ENCODE measurements at regions not wholly inside any gene's neighbourhood (a gene's known extent, or its start where the extent isn't known, plus 50 kb on each side); places are given as distances from the start of the nearest gene placed in this dataset.

DNA sequence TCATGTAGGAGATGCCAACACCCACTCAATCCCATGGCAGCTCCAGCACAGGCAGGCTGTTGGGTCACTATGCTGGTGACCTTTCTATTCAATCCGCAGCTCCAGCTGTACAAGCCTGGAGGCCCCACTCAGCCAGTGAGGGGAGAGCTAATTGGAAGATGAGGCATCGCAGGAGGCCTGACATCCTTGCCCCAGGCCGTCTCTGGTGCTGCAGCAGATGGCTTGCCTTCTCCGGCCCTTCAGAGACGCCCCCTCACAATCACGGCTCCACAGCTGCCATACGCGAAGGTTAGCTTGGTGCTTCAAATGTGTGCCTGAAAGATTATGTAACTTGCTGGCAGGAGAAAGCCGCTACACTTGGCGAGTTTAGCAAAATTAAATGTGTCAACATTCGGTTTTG, 104.2 kb upstream of the CLSTN2 start:
- Mint-ChIP-seq H3K9me3 (peaks cover 3% of the 10 kb centered on the region), H3K27ac (ENCODE audit: unreplicated experiment) (no peak overlapping the region), H3K4me1 (peaks cover 14% of the 10 kb centered on the region), H3K27me3 (ENCODE audit: low read depth) (no peaks in the 10 kb centered on the region), H3K36me3 (ENCODE audit: low read depth) (no peaks in the 10 kb centered on the region), H3K4me3 (no peak overlapping the region)
- no peak for TF ChIP-seq CTCF (conservative IDR thresholded peaks at IDR 0.05)
- peak; percentile 54 for DNase-seq (ENCODE audit: low read depth, low spot score)

DNA sequence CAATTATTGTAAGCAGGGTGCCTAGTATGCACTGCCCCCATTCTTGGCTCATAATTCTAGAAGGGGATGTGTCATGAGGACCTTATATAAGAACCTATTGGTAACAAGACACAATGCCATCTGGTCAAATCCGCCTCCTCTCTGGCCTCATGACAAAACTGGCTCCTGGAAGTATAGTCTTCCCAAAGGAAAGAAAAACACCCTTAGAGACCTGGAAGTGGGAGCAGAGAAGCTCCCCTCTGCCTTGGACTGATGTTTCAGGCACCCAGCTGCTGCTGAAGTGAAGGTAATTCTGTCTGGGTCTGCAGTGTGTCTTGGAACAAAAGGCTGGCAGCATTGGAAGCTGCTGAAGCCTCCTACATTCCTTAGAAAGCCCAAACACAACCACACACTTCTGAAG, 107.2 kb upstream of the CLSTN2 start:
- no peaks in the 10 kb centered on the region for H3K36me3 Mint-ChIP-seq (ENCODE audit: low read depth)
- no peak overlapping the region for H3K4me3 Mint-ChIP-seq
- no peaks in the 10 kb centered on the region for H3K27me3 Mint-ChIP-seq (ENCODE audit: low read depth)
- H3K4me1 Mint-ChIP-seq: peaks cover 14% of the 10 kb centered on the region
- DNase-seq (ENCODE audit: low read depth, low spot score): no peak
- H3K9me3 Mint-ChIP-seq: peaks cover 3% of the 10 kb centered on the region
- H3K27ac Mint-ChIP-seq (ENCODE audit: unreplicated experiment): no peak overlapping the region
- no peak for TF ChIP-seq CTCF (conservative IDR thresholded peaks at IDR 0.05)

DNA sequence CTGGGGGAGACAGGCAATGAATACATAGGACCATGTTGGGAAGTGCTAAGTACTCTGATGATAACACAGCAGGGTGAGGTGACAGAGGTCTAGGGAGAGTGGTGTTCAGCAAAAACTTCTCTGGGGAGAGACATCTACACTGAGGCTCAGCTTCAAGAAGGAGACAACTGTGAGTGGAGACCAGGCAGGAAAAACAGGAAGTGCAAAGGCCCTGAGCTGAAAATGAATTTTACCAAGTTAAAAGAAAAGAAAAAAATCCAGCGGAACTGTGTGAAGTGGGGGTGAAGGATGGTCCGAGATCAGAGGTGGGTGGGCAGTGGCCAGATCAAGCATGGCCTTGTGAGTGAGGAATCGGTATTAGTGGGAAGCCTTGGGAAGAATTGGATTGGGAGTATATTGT, 110.1 kb upstream of the CLSTN2 start:
- no peak overlapping the region for H3K27ac Mint-ChIP-seq (ENCODE audit: unreplicated experiment)
- no peaks in the 10 kb centered on the region for H3K36me3 Mint-ChIP-seq (ENCODE audit: low read depth)
- DNase-seq (ENCODE audit: low read depth, low spot score): no peak
- H3K4me1 Mint-ChIP-seq: no peaks in the 10 kb centered on the region
- no peaks in the 10 kb centered on the region for H3K9me3 Mint-ChIP-seq
- no peak for TF ChIP-seq CTCF (conservative IDR thresholded peaks at IDR 0.05)
- H3K27me3 Mint-ChIP-seq (ENCODE audit: low read depth): no peaks in the 10 kb centered on the region
- H3K4me3 Mint-ChIP-seq: no peak overlapping the region

DNA sequence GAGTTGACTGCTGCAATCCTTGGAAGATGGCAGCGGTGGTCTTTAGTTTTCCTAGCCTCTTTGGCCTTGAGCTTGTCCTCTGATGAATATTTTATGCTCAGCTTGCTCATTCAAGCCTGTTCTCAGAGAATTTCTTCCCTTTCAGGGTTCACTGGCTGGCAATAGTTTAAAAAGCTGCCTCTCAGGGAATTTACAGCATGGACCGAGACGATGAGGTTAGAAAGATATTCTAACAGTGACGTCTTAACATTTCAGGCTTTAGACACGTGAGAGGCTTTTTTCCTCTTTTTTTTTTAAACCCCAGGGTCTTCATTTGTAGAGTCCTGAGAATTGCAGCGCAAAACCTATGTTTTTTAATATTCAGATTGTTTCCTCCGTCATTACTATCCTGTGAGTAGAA, 120.3 kb upstream of the CLSTN2 start:
- peaks cover 5% of the 10 kb centered on the region for H3K9me3 Mint-ChIP-seq
- peaks cover 8% of the 10 kb centered on the region for H3K27me3 Mint-ChIP-seq (ENCODE audit: low read depth)
- H3K4me1 Mint-ChIP-seq: peaks cover 5% of the 10 kb centered on the region

DNA sequence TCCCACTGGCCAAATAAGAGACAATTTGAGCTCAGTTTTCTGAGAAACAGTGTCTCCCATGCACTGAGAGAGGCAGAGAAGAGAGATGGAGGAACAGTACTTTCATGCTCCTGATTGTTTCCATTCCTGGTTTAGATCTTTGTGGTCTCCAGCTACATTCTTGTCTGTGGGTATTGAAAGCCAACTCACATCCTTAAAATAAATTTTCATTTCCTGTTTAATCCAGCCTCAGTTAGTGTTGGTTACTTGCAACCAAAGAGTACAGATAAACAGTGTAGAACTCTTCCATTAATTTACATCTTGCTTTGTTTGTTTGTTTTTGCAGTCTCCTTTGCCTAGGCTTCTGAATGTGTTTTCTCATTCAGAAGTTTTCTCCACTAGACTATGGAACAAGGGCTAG, 123.7 kb upstream of the CLSTN2 start:
- H3K9me3 Mint-ChIP-seq: no peaks in the 10 kb centered on the region
- no peak overlapping the region for H3K27ac Mint-ChIP-seq (ENCODE audit: unreplicated experiment)
- DNase-seq (ENCODE audit: low read depth, low spot score): no peak
- no peak overlapping the region for H3K4me3 Mint-ChIP-seq
- H3K27me3 Mint-ChIP-seq (ENCODE audit: low read depth): peaks cover 14% of the 10 kb centered on the region
- no peak for TF ChIP-seq CTCF (conservative IDR thresholded peaks at IDR 0.05)
- H3K36me3 Mint-ChIP-seq (ENCODE audit: low read depth): no peaks in the 10 kb centered on the region
- H3K4me1 Mint-ChIP-seq: peaks cover 5% of the 10 kb centered on the region

More for the DNA sequence above, 120.3 kb upstream of the CLSTN2 start:
- Mint-ChIP-seq H3K4me3 (no peak overlapping the region), H3K36me3 (ENCODE audit: low read depth) (no peaks in the 10 kb centered on the region), H3K27ac (ENCODE audit: unreplicated experiment) (no peak overlapping the region)
- TF ChIP-seq CTCF (conservative IDR thresholded peaks at IDR 0.05): no peak
- no peak for DNase-seq (ENCODE audit: low read depth, low spot score)

- Mint-ChIP-seq H3K4me3 (no peak overlapping the region), H3K4me1 (peaks cover 5% of the 10 kb centered on the region), H3K27ac (ENCODE audit: unreplicated experiment) (no peak overlapping the region), H3K36me3 (ENCODE audit: low read depth) (no peaks in the 10 kb centered on the region), H3K27me3 (ENCODE audit: low read depth) (peaks cover 16% of the 10 kb centered on the region), H3K9me3 (no peaks in the 10 kb centered on the region)
- DNase-seq (ENCODE audit: low read depth, low spot score): no peak
- no peak for TF ChIP-seq CTCF (conservative IDR thresholded peaks at IDR 0.05)
Observed at GRCh38 chr3:139808201-139808600, 126.8 kb upstream of the CLSTN2 start.

All from neural crest cell (in vitro differentiated cells).